GOT3 (cell line): ENCODE measurements at regions not wholly inside any gene's neighbourhood (a gene's known extent, or its start where the extent isn't known, plus 50 kb on each side); places are given as distances from the start of the nearest gene placed in this dataset.
"Not testable (repeated sequence)": the region's sequence is repeated elsewhere in the genome, so short reads cannot be mapped to it uniquely, and the experiment has no call there.

ENCODE experiments used
- DNase-seq: peaks from one replicate; lab custom pipeline; 2025; ENCODE audit warnings: mixed read lengths; lab: John Stamatoyannopoulos, UW

- DNase-seq: no peak
Observed at GRCh38 chr3:127520993-127521392, 69.5 kb downstream of the TPRA1 start.

- no peak for DNase-seq
Observed at GRCh38 chr3:127518456-127519081, 72.0 kb downstream of the TPRA1 start.

- no peak for DNase-seq
Observed at GRCh38 chr3:127512256-127512655, 78.3 kb downstream of the TPRA1 start.

GRCh38 chr3:127501177-127501576 is 89.4 kb downstream of the TPRA1 start:
- DNase-seq: no peak

GRCh38 chr3:127497676-127498075 is 92.9 kb downstream of the TPRA1 start:
- DNase-seq: no peak

GRCh38 chr3:127497166-127497565 is 93.4 kb downstream of the TPRA1 start:
- no peak for DNase-seq

- DNase-seq: no peak
Observed at GRCh38 chr3:127495821-127496655, 94.5 kb downstream of the TPRA1 start.

GRCh38 chr3:127493924-127494646 is 96.4 kb downstream of the TPRA1 start:
- no peak for DNase-seq

- no peak for DNase-seq
Observed at GRCh38 chr3:127492426-127492825, 98.1 kb downstream of the TPRA1 start.

- DNase-seq: no peak
Observed at GRCh38 chr3:127491909-127492308, 98.6 kb downstream of the TPRA1 start.

GRCh38 chr3:127491323-127491722 is 99.2 kb downstream of the TPRA1 start:
- DNase-seq: no peak

GRCh38 chr3:127491024-127491305 is 99.6 kb downstream of the TPRA1 start:
- DNase-seq: not testable (repeated sequence)

- DNase-seq: no peak
Observed at GRCh38 chr3:127490271-127491023, 100.1 kb downstream of the TPRA1 start.

GRCh38 chr3:127489357-127489756 is 101.2 kb downstream of the TPRA1 start:
- no peak for DNase-seq

GRCh38 chr3:127488740-127489139 is 101.8 kb downstream of the TPRA1 start:
- no peak for DNase-seq

GRCh38 chr3:127488141-127488672 is 102.3 kb downstream of the TPRA1 start:
- DNase-seq: no peak

GRCh38 chr3:127487196-127487595 is 103.3 kb downstream of the TPRA1 start:
- DNase-seq: no peak

- no peak for DNase-seq
Observed at GRCh38 chr3:127486321-127486944, 104.1 kb downstream of the TPRA1 start.

GRCh38 chr3:127485396-127486170 is 105.0 kb downstream of the TPRA1 start:
- no peak for DNase-seq

- no peak for DNase-seq
Observed at GRCh38 chr3:127484601-127485388, 105.7 kb downstream of the TPRA1 start.
